ACC112 (cell line): ENCODE measurements at regions not wholly inside any gene's neighbourhood (a gene's known extent, or its start where the extent isn't known, plus 50 kb on each side); places are given as distances from the start of the nearest gene placed in this dataset.
"Not testable (repeated sequence)": the region's sequence is repeated elsewhere in the genome, so short reads cannot be mapped to it uniquely, and the experiment has no call there.

ENCODE experiments used
- H2AFZ ChIP-seq: fragments of 200-600 bp; sonication (generic); one replicate; pipeline ENCODE4 v1.6.0; 2017; ENCODE audit warnings: antibody characterized with exemption, low read length; ENCODE audit not compliant: unreplicated experiment
- H3K27ac ChIP-seq: fragments of 200-600 bp; sonication (generic); 2 replicates; pipeline ENCODE4 v1.5.1; 2014; ENCODE audit warnings: low read depth, mild to moderate bottlenecking, antibody characterized with exemption, low read length, moderate library complexity
- H3K27me3 ChIP-seq: fragments of 200-600 bp; sonication (generic); 2 replicates; pipeline ENCODE4 v1.6.1; 2014; ENCODE audit warnings: mild to moderate bottlenecking, antibody characterized with exemption, low read length, moderate library complexity, mixed read lengths; ENCODE audit not compliant: insufficient read depth
- H3K36me3 ChIP-seq: fragments of 200-600 bp; sonication (generic); 2 replicates; pipeline ENCODE4 v1.6.1; 2016; ENCODE audit warnings: mild to moderate bottlenecking, antibody characterized with exemption, low read length, moderate library complexity, mixed read lengths; ENCODE audit not compliant: insufficient read depth
- H3K4me1 ChIP-seq: fragments of 200-600 bp; sonication (generic); one replicate; pipeline ENCODE4 v1.6.1; 2016; ENCODE audit warnings: low read length, mixed read lengths; ENCODE audit not compliant: insufficient read depth, unreplicated experiment, control insufficient read depth
- H3K4me3 ChIP-seq: fragments of 200-600 bp; sonication (generic); 2 replicates; pipeline ENCODE4 v1.5.1; 2014; ENCODE audit warnings: mild to moderate bottlenecking, low read depth, low read length
- H3K79me2 ChIP-seq: fragments of 200-600 bp; sonication (generic); one replicate; pipeline ENCODE4 v1.6.0; 2016; ENCODE audit warnings: low read length; ENCODE audit not compliant: control insufficient read depth, unreplicated experiment, insufficient read depth

GRCh38 chr20:12229891-12230290 lies 312.2 kb downstream of the BTBD3 start:
- Histone ChIP-seq H3K4me1 (no peaks in the 10 kb centered on the region), H3K4me3 (no peak overlapping the region), H3K27me3 (no peaks in the 10 kb centered on the region), H2AFZ (no peak overlapping the region), H3K36me3 (no peaks in the 10 kb centered on the region), H3K27ac (no peak overlapping the region), H3K79me2 (no peaks in the 10 kb centered on the region)

GRCh38 chr20:12237772-12238171 lies 320.1 kb downstream of the BTBD3 start:
- Histone ChIP-seq H3K27me3 (no peaks in the 10 kb centered on the region), H2AFZ (no peak overlapping the region), H3K4me1 (no peaks in the 10 kb centered on the region), H3K79me2 (no peaks in the 10 kb centered on the region), H3K4me3 (no peak overlapping the region), H3K27ac (no peak overlapping the region), H3K36me3 (no peaks in the 10 kb centered on the region)

- H3K4me1 ChIP-seq = no peaks in the 10 kb centered on the region
- H3K36me3 ChIP-seq = no peaks in the 10 kb centered on the region
- H3K27ac ChIP-seq = no peak overlapping the region
- H3K4me3 ChIP-seq = no peak overlapping the region
- no peaks in the 10 kb centered on the region for H3K27me3 ChIP-seq
- no peak overlapping the region for H2AFZ ChIP-seq
- H3K79me2 ChIP-seq = no peaks in the 10 kb centered on the region
These were observed 323.4 kb downstream of the BTBD3 start for GRCh38 chr20:12241065-12241464.

- Histone ChIP-seq H3K36me3 (no peaks in the 10 kb centered on the region), H3K4me1 (no peaks in the 10 kb centered on the region), H3K27me3 (no peaks in the 10 kb centered on the region), H2AFZ (no peak overlapping the region), H3K79me2 (no peaks in the 10 kb centered on the region), H3K4me3 (no peak overlapping the region), H3K27ac (no peak overlapping the region)
These were observed 325.6 kb downstream of the BTBD3 start for GRCh38 chr20:12243327-12243726.

- no peaks in the 10 kb centered on the region for H3K79me2 ChIP-seq
- H3K27ac ChIP-seq = no peak overlapping the region
- no peaks in the 10 kb centered on the region for H3K27me3 ChIP-seq
- H2AFZ ChIP-seq = no peak overlapping the region
- H3K36me3 ChIP-seq = no peaks in the 10 kb centered on the region
- no peaks in the 10 kb centered on the region for H3K4me1 ChIP-seq
- no peak overlapping the region for H3K4me3 ChIP-seq
These were observed 330.8 kb downstream of the BTBD3 start for GRCh38 chr20:12248481-12248880.

- H3K27ac ChIP-seq, H3K36me3 ChIP-seq, H3K4me1 ChIP-seq, H3K4me3 ChIP-seq, H3K27me3 ChIP-seq, H2AFZ ChIP-seq, H3K79me2 ChIP-seq: not testable (repeated sequence)
These were observed 333.0 kb downstream of the BTBD3 start for GRCh38 chr20:12250661-12251060.

GRCh38 chr20:12252793-12253192 lies 335.1 kb downstream of the BTBD3 start:
- Histone ChIP-seq H3K27ac (no peak overlapping the region), H3K27me3 (no peaks in the 10 kb centered on the region), H3K79me2 (no peaks in the 10 kb centered on the region), H3K36me3 (no peaks in the 10 kb centered on the region), H2AFZ (no peak overlapping the region), H3K4me3 (no peak overlapping the region), H3K4me1 (no peaks in the 10 kb centered on the region)

GRCh38 chr20:12255461-12255970 lies 337.8 kb downstream of the BTBD3 start:
- Histone ChIP-seq H3K27me3 (no peaks in the 10 kb centered on the region), H3K36me3 (no peaks in the 10 kb centered on the region), H2AFZ (no peak overlapping the region), H3K27ac (no peak overlapping the region), H3K4me1 (no peaks in the 10 kb centered on the region), H3K79me2 (no peaks in the 10 kb centered on the region), H3K4me3 (no peak overlapping the region)

- no peak overlapping the region for H2AFZ ChIP-seq
- no peaks in the 10 kb centered on the region for H3K27me3 ChIP-seq
- no peaks in the 10 kb centered on the region for H3K79me2 ChIP-seq
- no peaks in the 10 kb centered on the region for H3K4me1 ChIP-seq
- no peak overlapping the region for H3K4me3 ChIP-seq
- no peak overlapping the region for H3K27ac ChIP-seq
- H3K36me3 ChIP-seq = no peaks in the 10 kb centered on the region
These were observed 339.1 kb downstream of the BTBD3 start for GRCh38 chr20:12256806-12257205.

GRCh38 chr20:12262747-12263146 lies 345.1 kb downstream of the BTBD3 start:
- H3K4me1 ChIP-seq = no peaks in the 10 kb centered on the region

GRCh38 chr20:12264711-12265110 lies 347.0 kb downstream of the BTBD3 start:
- H3K79me2 ChIP-seq = no peaks in the 10 kb centered on the region
- H3K4me1 ChIP-seq = no peaks in the 10 kb centered on the region
- H2AFZ ChIP-seq = no peak overlapping the region
- no peak overlapping the region for H3K4me3 ChIP-seq
- no peak overlapping the region for H3K27ac ChIP-seq
- no peaks in the 10 kb centered on the region for H3K36me3 ChIP-seq
- no peaks in the 10 kb centered on the region for H3K27me3 ChIP-seq

More at GRCh38 chr20:12262747-12263146, 345.1 kb downstream of the BTBD3 start:
- no peaks in the 10 kb centered on the region for H3K27me3 ChIP-seq
- no peaks in the 10 kb centered on the region for H3K36me3 ChIP-seq
- no peaks in the 10 kb centered on the region for H3K79me2 ChIP-seq
- H3K4me3 ChIP-seq = no peak overlapping the region
- H2AFZ ChIP-seq = no peak overlapping the region
- H3K27ac ChIP-seq = no peak overlapping the region
